Type B pancreatic cell (in vitro differentiated cells): ENCODE measurements at regions not wholly inside any gene's neighbourhood (a gene's known extent, or its start where the extent isn't known, plus 50 kb on each side); places are given as distances from the start of the nearest gene placed in this dataset.

ENCODE experiments used
- DNase-seq: peaks from one replicate; pipeline ENCODE4 v3.0.0; 2021; ENCODE audit warnings: mixed read lengths; ENCODE audit not compliant: unreplicated experiment; ENCODE audit errors: extremely low spot score
- H3K27ac Mint-ChIP-seq: 2 replicates; pipeline ENCODE4 v1.8.0; 2021; ENCODE audit warnings: mild to moderate bottlenecking, mixed read lengths
- H3K27me3 Mint-ChIP-seq: 2 replicates; pipeline ENCODE4 v1.8.0; 2021; ENCODE audit warnings: mixed read lengths
- H3K36me3 Mint-ChIP-seq: 2 replicates; pipeline ENCODE4 v1.8.0; 2021; ENCODE audit warnings: mixed read lengths
- H3K4me1 Mint-ChIP-seq: one replicate; pipeline ENCODE4 v1.8.0; 2021; ENCODE audit warnings: mixed read lengths; ENCODE audit not compliant: unreplicated experiment
- H3K4me3 Mint-ChIP-seq: 2 replicates; pipeline ENCODE4 v1.8.0; 2021; ENCODE audit warnings: mild to moderate bottlenecking, mixed read lengths
- H3K9me3 Mint-ChIP-seq: 2 replicates; pipeline ENCODE4 v1.8.0; 2021; ENCODE audit warnings: mixed read lengths
- CTCF ChIP-seq: fragments of 200-600 bp; sonication (generic); conservative IDR thresholded peaks from 2 replicates; pipeline ENCODE4 v1.5.0; 2021; ENCODE audit warnings: antibody characterized with exemption, mild to moderate bottlenecking

- TF ChIP-seq CTCF = no peak
- Mint-ChIP-seq H3K4me3 (no peak overlapping the region), H3K4me1 (no peaks in the 10 kb centered on the region), H3K9me3 (no peaks in the 10 kb centered on the region), H3K27me3 (no peaks in the 10 kb centered on the region), H3K27ac (no peak overlapping the region), H3K36me3 (no peaks in the 10 kb centered on the region)
- DNase-seq = no peak
Measured at GRCh38 chrX:28349888-28350287, 237.4 kb upstream of the IL1RAPL1 start.

- Mint-ChIP-seq H3K9me3 (no peaks in the 10 kb centered on the region), H3K4me3 (no peak overlapping the region), H3K27ac (no peak overlapping the region), H3K36me3 (no peaks in the 10 kb centered on the region), H3K27me3 (no peaks in the 10 kb centered on the region), H3K4me1 (no peaks in the 10 kb centered on the region)
- DNase-seq = no peak
- TF ChIP-seq CTCF = no peak
Measured at GRCh38 chrX:28347476-28347875, 239.8 kb upstream of the IL1RAPL1 start.

DNA sequence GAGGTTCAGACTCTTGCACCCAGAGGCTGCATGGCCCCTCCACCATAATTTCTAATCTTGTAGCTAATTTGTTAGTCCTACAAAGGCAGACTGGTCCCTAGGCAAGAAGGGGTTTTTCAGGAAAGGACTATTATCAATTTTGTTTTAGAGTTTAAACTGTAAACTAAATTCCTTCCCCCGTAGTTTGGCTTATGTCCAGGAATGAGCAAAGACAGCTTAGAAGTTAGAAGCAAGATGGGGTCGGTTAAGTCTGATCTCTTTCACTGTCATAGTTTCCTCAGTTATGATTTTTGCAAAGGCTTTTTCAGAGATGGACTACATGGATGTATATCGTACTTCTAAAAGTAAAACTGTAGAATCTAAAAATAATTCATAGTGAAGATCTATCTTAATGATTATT, 258.1 kb upstream of the IL1RAPL1 start:
- no peak for DNase-seq
- Mint-ChIP-seq H3K9me3 (no peaks in the 10 kb centered on the region), H3K27ac (no peak overlapping the region), H3K36me3 (no peaks in the 10 kb centered on the region), H3K27me3 (peaks cover 3% of the 10 kb centered on the region), H3K4me3 (no peak overlapping the region), H3K4me1 (no peaks in the 10 kb centered on the region)
- no peak for TF ChIP-seq CTCF

GRCh38 chrX:28324321-28324721, 262.9 kb upstream of the IL1RAPL1 start:
- H3K4me3 Mint-ChIP-seq = no peak overlapping the region
- no peaks in the 10 kb centered on the region for H3K36me3 Mint-ChIP-seq
- no peak for DNase-seq
- no peak for TF ChIP-seq CTCF
- H3K27me3 Mint-ChIP-seq = no peaks in the 10 kb centered on the region
- peaks cover 5% of the 10 kb centered on the region for H3K9me3 Mint-ChIP-seq
- H3K4me1 Mint-ChIP-seq = no peaks in the 10 kb centered on the region
- peak overlapping the region; percentile 36 for H3K27ac Mint-ChIP-seq

DNA sequence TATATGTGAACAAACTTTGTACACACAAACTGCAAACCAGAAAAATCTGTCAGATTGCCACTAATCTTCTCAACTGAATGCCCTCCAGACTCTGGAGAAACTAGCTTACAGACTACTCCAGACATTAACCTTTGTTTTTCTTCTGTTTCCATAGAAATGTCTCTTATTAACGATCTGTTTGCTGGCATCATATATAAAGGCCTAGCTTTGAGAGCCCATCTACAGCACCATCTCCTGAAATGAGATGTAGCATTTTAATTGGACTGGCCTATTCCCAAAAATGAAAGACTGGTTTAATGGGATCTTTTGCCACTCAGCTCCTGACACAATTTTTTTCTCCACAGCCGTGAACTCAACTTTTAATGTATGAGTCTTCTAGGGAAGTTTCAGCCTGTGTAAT, 266.0 kb upstream of the IL1RAPL1 start:
- no peaks in the 10 kb centered on the region for H3K36me3 Mint-ChIP-seq
- H3K27ac Mint-ChIP-seq = no peak overlapping the region
- TF ChIP-seq CTCF = no peak
- H3K4me1 Mint-ChIP-seq = no peaks in the 10 kb centered on the region
- peaks cover 14% of the 10 kb centered on the region for H3K9me3 Mint-ChIP-seq
- H3K27me3 Mint-ChIP-seq = no peaks in the 10 kb centered on the region
- DNase-seq = no peak
- H3K4me3 Mint-ChIP-seq = no peak overlapping the region

DNA sequence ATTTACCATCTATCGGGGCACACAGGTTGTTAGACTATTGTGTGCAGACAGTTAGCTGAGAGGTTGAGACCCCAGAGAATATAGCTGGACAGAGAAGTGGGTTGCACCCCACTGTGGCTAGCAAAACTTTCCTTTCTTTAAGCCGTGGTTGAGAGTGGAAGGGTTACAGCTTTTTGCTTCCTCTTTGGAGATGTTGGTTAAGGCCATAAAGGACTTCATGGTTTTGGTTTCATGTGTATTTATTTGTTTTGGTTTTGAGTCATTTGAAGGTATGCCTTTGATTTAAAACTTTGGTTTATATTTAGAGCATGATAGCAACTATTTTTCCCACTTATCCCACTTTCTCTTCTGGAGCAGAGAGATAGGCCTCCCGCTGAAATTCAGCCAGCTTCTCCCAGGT, 274.3 kb upstream of the IL1RAPL1 start:
- no peak for TF ChIP-seq CTCF
- H3K27ac Mint-ChIP-seq = no peak overlapping the region
- no peaks in the 10 kb centered on the region for H3K36me3 Mint-ChIP-seq
- H3K4me3 Mint-ChIP-seq = no peak overlapping the region
- no peak for DNase-seq
- peaks cover 8% of the 10 kb centered on the region for H3K4me1 Mint-ChIP-seq
- peaks cover 16% of the 10 kb centered on the region for H3K9me3 Mint-ChIP-seq
- no peaks in the 10 kb centered on the region for H3K27me3 Mint-ChIP-seq
